HFF-Myc (cell line): ENCODE measurements at regions not wholly inside any gene's neighbourhood (a gene's known extent, or its start where the extent isn't known, plus 50 kb on each side); places are given as distances from the start of the nearest gene placed in this dataset.

Source experiments
- DNase-seq: peaks from one replicate; pipeline ENCODE4 v3.0.0-alpha.2; 2011; ENCODE audit warnings: low read depth; ENCODE audit errors: extremely low read depth
- H3K4me3 ChIP-seq: replicated peaks from 2 replicates; pipeline ENCODE4 v1.5.1; 2011; ENCODE audit warnings: low read depth, mild to moderate bottlenecking, control low read depth, low read length
- TF ChIP-seq, protein P1 (sequence below): IDR thresholded peaks from 2 replicates; pipeline ENCODE4 v1.5.1; 2012; ENCODE audit warnings: mild to moderate bottlenecking, low read depth, low read length, control low read depth; ENCODE audit errors: missing control alignments

- no peak overlapping the region for H3K4me3 ChIP-seq
- no peak for DNase-seq
- TF ChIP-seq, protein P1, sequence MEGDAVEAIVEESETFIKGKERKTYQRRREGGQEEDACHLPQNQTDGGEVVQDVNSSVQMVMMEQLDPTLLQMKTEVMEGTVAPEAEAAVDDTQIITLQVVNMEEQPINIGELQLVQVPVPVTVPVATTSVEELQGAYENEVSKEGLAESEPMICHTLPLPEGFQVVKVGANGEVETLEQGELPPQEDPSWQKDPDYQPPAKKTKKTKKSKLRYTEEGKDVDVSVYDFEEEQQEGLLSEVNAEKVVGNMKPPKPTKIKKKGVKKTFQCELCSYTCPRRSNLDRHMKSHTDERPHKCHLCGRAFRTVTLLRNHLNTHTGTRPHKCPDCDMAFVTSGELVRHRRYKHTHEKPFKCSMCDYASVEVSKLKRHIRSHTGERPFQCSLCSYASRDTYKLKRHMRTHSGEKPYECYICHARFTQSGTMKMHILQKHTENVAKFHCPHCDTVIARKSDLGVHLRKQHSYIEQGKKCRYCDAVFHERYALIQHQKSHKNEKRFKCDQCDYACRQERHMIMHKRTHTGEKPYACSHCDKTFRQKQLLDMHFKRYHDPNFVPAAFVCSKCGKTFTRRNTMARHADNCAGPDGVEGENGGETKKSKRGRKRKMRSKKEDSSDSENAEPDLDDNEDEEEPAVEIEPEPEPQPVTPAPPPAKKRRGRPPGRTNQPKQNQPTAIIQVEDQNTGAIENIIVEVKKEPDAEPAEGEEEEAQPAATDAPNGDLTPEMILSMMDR = no peak
Observed at GRCh38 chr6:148136586-148136985, 206.1 kb upstream of the SASH1 start.

DNA sequence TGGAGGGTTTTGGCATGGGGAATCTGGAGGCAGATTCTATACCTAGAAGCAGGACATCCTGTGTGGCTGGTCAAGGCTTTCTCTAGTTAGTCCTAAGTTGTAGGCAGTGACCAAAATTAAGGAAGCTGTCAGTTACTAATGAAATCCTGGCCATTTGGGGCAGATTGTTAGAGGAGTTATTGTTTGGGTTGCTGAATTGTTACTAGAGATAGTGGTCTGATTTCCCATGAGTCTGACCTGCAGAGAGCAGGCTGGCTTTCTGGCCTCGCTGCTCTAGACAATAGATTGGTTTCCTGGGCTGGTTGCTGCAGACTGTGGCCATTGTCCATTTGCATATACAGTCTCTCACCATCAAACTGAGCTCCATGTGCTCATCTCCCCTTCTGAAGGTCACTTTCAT, 205.0 kb upstream of the SASH1 start:
- TF ChIP-seq, protein P1 = no peak
- no peak for DNase-seq
- no peak overlapping the region for H3K4me3 ChIP-seq

GRCh38 chr6:148138573-148138972, 204.1 kb upstream of the SASH1 start:
- TF ChIP-seq, protein P1 = no peak
- no peak overlapping the region for H3K4me3 ChIP-seq
- DNase-seq = no peak

DNA sequence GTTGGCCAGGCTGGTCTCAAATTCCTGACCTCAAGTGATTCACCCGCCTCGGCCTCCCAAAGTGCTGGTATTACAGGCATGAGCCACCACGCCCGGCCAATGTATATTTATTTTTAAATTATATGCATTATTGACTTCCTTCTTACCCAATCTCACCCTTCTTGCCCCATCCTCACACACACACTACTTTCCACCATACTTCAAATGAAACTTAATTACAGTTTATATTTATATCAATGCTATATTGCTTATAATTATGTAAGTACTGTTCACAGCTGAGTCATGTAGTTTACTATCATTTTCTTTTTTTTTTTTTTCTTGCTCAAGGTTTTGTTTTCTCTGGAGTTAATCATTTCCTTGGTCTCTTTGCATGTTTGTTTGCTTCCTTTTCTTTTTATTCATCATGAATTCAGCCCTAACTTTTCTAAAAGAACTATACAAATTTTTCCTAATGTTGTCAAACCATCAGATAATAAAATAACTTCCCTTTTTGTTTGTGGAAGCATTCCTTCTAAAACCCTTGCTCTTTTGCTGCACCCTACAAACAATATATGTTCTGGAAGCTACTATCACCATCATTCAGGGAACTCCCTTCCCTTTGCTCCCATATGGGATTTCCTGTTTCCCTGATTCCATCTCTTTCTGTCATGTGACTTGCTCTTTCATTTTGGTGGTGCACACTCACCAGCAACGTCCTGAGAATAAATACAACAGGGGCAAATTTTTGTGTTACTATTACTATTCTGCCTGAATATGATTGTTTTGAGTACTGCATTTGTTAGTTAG, 201.7 kb upstream of the SASH1 start:
- TF ChIP-seq, protein P1 = no peak
- DNase-seq = no peak
- H3K4me3 ChIP-seq = no peak overlapping the region

GRCh38 chr6:148142821-148143220, 199.8 kb upstream of the SASH1 start:
- TF ChIP-seq, protein P1 = no peak
- no peak overlapping the region for H3K4me3 ChIP-seq
- no peak for DNase-seq

DNA sequence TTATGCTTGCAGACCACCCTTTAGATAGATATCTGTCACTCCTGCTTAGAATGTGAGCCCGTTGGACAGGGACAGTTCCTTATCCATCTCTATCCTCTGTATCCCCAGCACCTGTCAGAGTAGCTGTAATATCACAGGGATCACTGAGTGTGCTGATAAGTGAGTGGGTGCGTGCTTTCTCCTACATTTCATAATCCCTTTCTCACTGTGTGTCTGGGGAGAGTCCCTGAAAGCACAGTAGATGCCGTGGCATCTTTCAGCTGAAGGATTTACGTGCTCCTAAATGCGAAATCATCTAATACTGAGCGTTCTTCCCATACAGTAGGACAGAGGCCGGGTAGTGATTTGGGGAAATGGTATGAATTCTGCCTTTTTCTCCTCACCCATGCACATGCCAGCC, 198.9 kb upstream of the SASH1 start:
- no peak overlapping the region for H3K4me3 ChIP-seq
- TF ChIP-seq, protein P1 = no peak
- DNase-seq = no peak

DNA sequence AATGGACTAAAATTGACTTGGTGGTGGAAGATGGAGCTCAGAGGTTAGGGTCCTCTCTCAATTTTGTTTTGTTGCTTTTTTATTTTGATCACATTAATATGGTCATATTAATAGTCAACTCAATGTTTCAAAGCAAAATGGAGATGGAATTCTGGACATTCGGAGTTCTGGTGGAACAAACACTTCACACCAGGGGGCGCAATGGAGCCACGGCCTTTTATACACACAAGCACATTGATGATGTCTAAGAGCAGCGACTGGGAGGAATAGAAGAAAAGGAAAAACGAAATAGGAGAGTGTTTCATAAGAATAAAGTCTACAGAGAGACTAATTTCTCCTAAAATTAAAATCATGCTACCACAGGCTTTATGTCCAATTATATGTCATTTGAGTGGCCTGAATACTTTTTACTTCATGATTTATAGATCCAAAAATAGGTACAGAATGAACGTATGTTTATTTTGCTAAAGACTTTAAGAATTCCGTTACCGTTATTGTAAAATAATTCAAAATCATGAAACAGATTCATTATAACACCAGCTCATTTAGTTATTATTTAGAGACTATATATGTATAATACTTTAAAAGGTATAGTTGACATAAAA, 197.6 kb upstream of the SASH1 start:
- TF ChIP-seq, protein P1 = peak; percentile 90
- no peak overlapping the region for H3K4me3 ChIP-seq
- peak; percentile 43 for DNase-seq
